ENCODE measurements at regions not wholly inside any gene's neighbourhood (a gene's known extent, or its start where the extent isn't known, plus 50 kb on each side); places are given as distances from the start of the nearest gene placed in this dataset.
"Not testable (repeated sequence)": the region's sequence is repeated elsewhere in the genome, so short reads cannot be mapped to it uniquely, and the experiment has no call there.

DNA sequence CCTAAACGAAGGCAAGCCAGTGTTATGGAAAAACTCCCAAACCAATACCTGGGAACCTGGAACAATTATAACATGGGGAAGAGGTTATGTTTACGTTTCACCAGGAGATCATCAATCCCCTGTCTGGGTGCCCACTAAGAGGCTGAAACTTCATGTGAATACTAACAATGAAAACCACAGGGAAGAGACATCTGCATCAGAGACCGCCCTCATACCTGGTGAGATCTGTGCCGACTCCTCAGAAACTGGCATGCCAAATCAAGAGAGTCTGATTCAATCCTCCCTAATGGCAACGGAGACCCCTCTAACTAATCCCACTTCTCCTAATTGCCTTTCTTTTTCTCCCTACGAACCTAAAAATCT lies 163.2 kb downstream of the IER5 start:
- TF ChIP-seq, protein P1, sequence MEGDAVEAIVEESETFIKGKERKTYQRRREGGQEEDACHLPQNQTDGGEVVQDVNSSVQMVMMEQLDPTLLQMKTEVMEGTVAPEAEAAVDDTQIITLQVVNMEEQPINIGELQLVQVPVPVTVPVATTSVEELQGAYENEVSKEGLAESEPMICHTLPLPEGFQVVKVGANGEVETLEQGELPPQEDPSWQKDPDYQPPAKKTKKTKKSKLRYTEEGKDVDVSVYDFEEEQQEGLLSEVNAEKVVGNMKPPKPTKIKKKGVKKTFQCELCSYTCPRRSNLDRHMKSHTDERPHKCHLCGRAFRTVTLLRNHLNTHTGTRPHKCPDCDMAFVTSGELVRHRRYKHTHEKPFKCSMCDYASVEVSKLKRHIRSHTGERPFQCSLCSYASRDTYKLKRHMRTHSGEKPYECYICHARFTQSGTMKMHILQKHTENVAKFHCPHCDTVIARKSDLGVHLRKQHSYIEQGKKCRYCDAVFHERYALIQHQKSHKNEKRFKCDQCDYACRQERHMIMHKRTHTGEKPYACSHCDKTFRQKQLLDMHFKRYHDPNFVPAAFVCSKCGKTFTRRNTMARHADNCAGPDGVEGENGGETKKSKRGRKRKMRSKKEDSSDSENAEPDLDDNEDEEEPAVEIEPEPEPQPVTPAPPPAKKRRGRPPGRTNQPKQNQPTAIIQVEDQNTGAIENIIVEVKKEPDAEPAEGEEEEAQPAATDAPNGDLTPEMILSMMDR (conservative IDR thresholded peaks at IDR 0.05): no peak
- no peak for TF ChIP-seq ZFX (IDR thresholded peaks at IDR 0.05)
- H3K27ac ChIP-seq: no peak overlapping the region

- H3K27ac ChIP-seq: not testable (repeated sequence)
Observed at GRCh38 chr1:181253601-181254000, 165.1 kb downstream of the IER5 start.

DNA sequence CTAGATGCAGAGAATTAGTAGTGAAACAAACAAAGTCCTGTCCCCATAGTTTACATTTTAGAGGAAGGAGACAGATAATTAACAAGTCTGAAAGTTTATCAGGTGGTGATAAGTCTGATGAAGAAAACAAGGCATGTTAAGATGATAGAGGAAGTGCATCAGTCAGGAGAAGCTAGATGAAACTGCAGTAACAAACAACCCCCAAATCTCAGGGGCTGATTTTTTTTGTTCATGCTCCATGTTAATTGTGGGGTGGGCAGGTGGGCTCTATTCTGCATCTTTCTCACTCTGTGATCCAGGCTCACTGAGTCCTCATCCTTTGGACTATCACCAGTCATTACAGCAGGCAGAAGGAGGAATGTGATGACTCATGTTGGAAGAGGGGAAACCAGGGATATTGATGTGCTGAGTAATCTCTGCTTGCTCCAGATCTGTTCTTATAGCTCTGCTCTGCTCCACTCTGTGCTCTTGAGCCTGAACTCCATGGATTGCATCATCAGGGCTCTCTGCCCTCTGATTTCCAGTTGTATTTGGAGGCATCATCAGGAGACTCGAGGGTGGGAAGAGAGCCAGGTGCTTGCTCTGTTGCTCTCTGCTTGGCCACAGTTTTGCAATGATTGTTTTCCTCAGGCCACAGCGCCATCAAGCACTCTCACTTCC lies 166.9 kb downstream of the IER5 start:
- H3K27ac ChIP-seq: no peak overlapping the region
- no peak for TF ChIP-seq ZFX (IDR thresholded peaks at IDR 0.05)
- TF ChIP-seq, protein P1 (conservative IDR thresholded peaks at IDR 0.05): no peak

GRCh38 chr1:181257117-181257516 lies 168.6 kb downstream of the IER5 start:
- H3K27ac ChIP-seq: no peak overlapping the region
- TF ChIP-seq ZFX (IDR thresholded peaks at IDR 0.05): no peak
- TF ChIP-seq, protein P1 (conservative IDR thresholded peaks at IDR 0.05): no peak

DNA sequence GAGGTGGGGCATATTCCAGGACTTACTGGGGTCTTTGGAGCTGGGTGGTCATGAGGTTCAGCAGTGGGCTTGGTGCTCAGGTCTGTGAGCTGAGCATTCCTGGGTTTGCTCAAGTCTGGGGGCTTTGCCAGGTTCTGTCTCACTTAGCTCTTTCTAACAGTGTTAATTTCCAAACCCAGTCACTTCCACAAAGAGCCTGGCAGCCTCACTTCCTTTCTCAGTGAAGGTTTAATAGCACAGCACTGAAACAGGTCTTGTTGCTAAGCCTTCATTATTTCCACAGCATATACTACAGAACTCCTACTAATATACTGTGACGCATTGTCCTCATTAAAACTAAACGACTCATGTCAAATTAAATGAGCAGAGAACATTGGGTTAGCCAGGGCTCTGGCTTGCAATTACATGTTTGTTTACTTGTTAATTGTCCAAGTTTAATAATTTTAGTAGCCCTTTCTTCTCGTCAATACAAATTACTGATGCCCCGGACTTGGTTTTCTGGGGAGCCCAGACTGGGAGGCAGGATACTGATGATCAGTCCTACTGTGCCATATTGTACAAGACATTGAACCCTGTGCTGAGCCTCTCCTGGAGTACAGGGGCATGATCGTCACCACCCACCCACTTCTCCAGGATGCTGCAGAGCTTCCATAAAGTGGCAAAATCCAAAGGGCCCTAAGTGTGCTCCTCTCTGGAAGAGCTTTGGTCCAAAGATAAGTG lies 170.7 kb downstream of the IER5 start:
- TF ChIP-seq, protein P1 (conservative IDR thresholded peaks at IDR 0.05): no peak
- no peak for TF ChIP-seq ZFX (IDR thresholded peaks at IDR 0.05)

DNA sequence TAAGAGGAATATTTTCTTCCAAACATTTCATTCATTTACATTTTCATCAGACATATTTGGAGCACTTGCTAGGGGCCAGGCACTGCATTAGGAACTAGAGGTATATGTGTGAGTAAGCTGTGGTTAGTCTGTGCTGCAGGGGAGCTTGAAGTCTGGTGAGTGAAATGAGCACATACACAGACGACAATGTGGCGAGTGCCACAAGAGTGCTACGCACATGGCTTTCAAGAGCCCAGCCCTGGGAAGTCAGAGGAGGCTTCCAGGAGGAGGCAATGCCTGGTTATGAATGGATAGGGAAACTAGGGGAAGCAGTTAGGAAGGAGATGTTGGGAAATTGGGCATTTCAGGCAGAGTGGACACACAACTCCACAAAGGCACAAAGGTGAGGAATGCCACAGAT lies 171.8 kb downstream of the IER5 start:
- no peak for TF ChIP-seq ZFX (IDR thresholded peaks at IDR 0.05)
- TF ChIP-seq, protein P1 (conservative IDR thresholded peaks at IDR 0.05): no peak
- H3K27ac ChIP-seq: no peak overlapping the region

More for the DNA sequence above, 170.7 kb downstream of the IER5 start:
- H3K27ac ChIP-seq: no peak overlapping the region

GRCh38 chr1:181260994-181261393 lies 172.5 kb downstream of the IER5 start:
- TF ChIP-seq, protein P1 (conservative IDR thresholded peaks at IDR 0.05): no peak
- no peak for TF ChIP-seq ZFX (IDR thresholded peaks at IDR 0.05)
- H3K27ac ChIP-seq: no peak overlapping the region

- no peak overlapping the region for H3K27ac ChIP-seq
- TF ChIP-seq, protein P1 (conservative IDR thresholded peaks at IDR 0.05): no peak
- TF ChIP-seq ZFX (IDR thresholded peaks at IDR 0.05): no peak
Observed at GRCh38 chr1:181262069-181262468, 173.6 kb downstream of the IER5 start.

Measured in C4-2B (cell line).